H9 (cell line): ENCODE measurements at regions not wholly inside any gene's neighbourhood (a gene's known extent, or its start where the extent isn't known, plus 50 kb on each side); places are given as distances from the start of the nearest gene placed in this dataset.

Experiments
- DNase-seq: peaks from one replicate; pipeline ENCODE4 v3.0.0-alpha.2; 2017
- H2AFZ ChIP-seq: one replicate; pipeline ENCODE4 v1.6.1; 2013; ENCODE audit warnings: mild to moderate bottlenecking, low read length, control low read depth, moderate library complexity
- H2AK5ac ChIP-seq: 2 replicates; pipeline ENCODE4 v1.6.1; 2013; ENCODE audit warnings: low read length, control low read depth, mixed read lengths; ENCODE audit not compliant: insufficient read length
- H2BK120ac ChIP-seq: one replicate; pipeline ENCODE4 v1.6.1; 2013; ENCODE audit warnings: low read depth, mild to moderate bottlenecking, low read length, control low read depth, inconsistent platforms; ENCODE audit not compliant: poor library complexity, severe bottlenecking
- H2BK12ac ChIP-seq: 2 replicates; pipeline ENCODE4 v1.6.1; 2013; ENCODE audit warnings: low read length, control low read depth, mixed read lengths, low read depth; ENCODE audit not compliant: insufficient read length
- H2BK15ac ChIP-seq: 2 replicates; pipeline ENCODE4 v1.6.1; 2013; ENCODE audit warnings: low read depth, low read length, control low read depth
- H2BK20ac ChIP-seq: one replicate; pipeline ENCODE4 v1.6.1; 2013; ENCODE audit warnings: low read depth, mild to moderate bottlenecking, low read length, control low read depth, inconsistent platforms; ENCODE audit not compliant: poor library complexity, severe bottlenecking
- H2BK5ac ChIP-seq: 2 replicates; pipeline ENCODE4 v1.6.1; 2013; ENCODE audit warnings: low read length, control low read depth, mixed read lengths; ENCODE audit not compliant: insufficient read length
- H3K14ac ChIP-seq: 2 replicates; pipeline ENCODE4 v1.6.1; 2013; ENCODE audit warnings: low read length, control low read depth; ENCODE audit not compliant: insufficient read depth
- H3K18ac ChIP-seq: 2 replicates; pipeline ENCODE4 v1.6.1; 2013; ENCODE audit warnings: low read depth, mild to moderate bottlenecking, mixed read lengths, low read length, control low read depth; ENCODE audit not compliant: insufficient read length
- H3K23ac ChIP-seq: 2 replicates; pipeline ENCODE4 v1.6.1; 2013; ENCODE audit warnings: low read length, control low read depth, mixed read lengths, low read depth; ENCODE audit not compliant: insufficient read length
- H3K23me2 ChIP-seq: 2 replicates; pipeline ENCODE4 v1.6.1; 2013; ENCODE audit warnings: low read depth, mild to moderate bottlenecking, mixed read lengths, low read length, control low read depth; ENCODE audit not compliant: insufficient read length, poor library complexity, severe bottlenecking
- H3K27ac ChIP-seq: 2 replicates; pipeline ENCODE4 v1.5.1; 2013; ENCODE audit warnings: low read length, control low read depth, mixed read lengths, low read depth; ENCODE audit not compliant: insufficient read length
- H3K27me3 ChIP-seq: 2 replicates; pipeline ENCODE4 v1.6.1; 2013; ENCODE audit warnings: low read length, control low read depth, inconsistent platforms; ENCODE audit not compliant: insufficient read depth
- H3K4ac ChIP-seq: 2 replicates; pipeline ENCODE4 v1.6.1; 2013; ENCODE audit warnings: low read depth, mild to moderate bottlenecking, control low read depth, inconsistent platforms, low read length, moderate library complexity
- H3K4me1 ChIP-seq: 2 replicates; pipeline ENCODE4 v1.6.1; 2013; ENCODE audit warnings: low read length, control low read depth, inconsistent platforms; ENCODE audit not compliant: insufficient read depth
- H3K4me2 ChIP-seq: 2 replicates; pipeline ENCODE4 v1.6.1; 2013; ENCODE audit warnings: low read length, control low read depth, mixed read lengths; ENCODE audit not compliant: insufficient read length, insufficient read depth
- H3K56ac ChIP-seq: 2 replicates; pipeline ENCODE4 v1.6.1; 2013; ENCODE audit warnings: low read depth, mild to moderate bottlenecking, mixed read lengths, low read length, control low read depth; ENCODE audit not compliant: insufficient read length
- H3K79me1 ChIP-seq: 2 replicates; pipeline ENCODE4 v1.6.1; 2013; ENCODE audit warnings: low read depth, mild to moderate bottlenecking, moderate library complexity, low read length, control low read depth, inconsistent platforms; ENCODE audit not compliant: insufficient read depth, poor library complexity, severe bottlenecking
- H3K79me2 ChIP-seq: 2 replicates; pipeline ENCODE4 v1.6.1; 2013; ENCODE audit warnings: low read length, control low read depth, inconsistent platforms; ENCODE audit not compliant: insufficient read depth
- H3K9ac ChIP-seq: 2 replicates; pipeline ENCODE4 v1.6.1; 2013; ENCODE audit warnings: low read length, control low read depth, mixed read lengths; ENCODE audit not compliant: insufficient read length; ENCODE audit errors: extremely low read depth
- H3K9me3 ChIP-seq: one replicate; pipeline ENCODE4 v1.6.1; 2013; ENCODE audit warnings: low read depth, low read length, inconsistent platforms; ENCODE audit not compliant: control insufficient read depth
- H3T11ph ChIP-seq: one replicate; pipeline ENCODE4 v1.6.1; 2013; ENCODE audit warnings: mild to moderate bottlenecking, low read length, control low read depth, inconsistent platforms
- H4K20me1 ChIP-seq: one replicate; pipeline ENCODE4 v1.6.1; 2013; ENCODE audit not compliant: control insufficient read depth, insufficient read length, insufficient read depth
- H4K5ac ChIP-seq: 2 replicates; pipeline ENCODE4 v1.6.1; 2013; ENCODE audit warnings: low read depth, mild to moderate bottlenecking, mixed read lengths, low read length, control low read depth; ENCODE audit not compliant: insufficient read length
- H4K8ac ChIP-seq: replicated peaks from 2 replicates; pipeline ENCODE4 v1.6.1; 2013; ENCODE audit warnings: low read length, control low read depth, mixed read lengths, low read depth; ENCODE audit not compliant: insufficient read length
- H4K91ac ChIP-seq: 2 replicates; pipeline ENCODE4 v1.6.1; 2013; ENCODE audit warnings: low read depth, mild to moderate bottlenecking, moderate library complexity, mixed read lengths, low read length, control low read depth; ENCODE audit not compliant: insufficient read length
- H3K27ac Mint-ChIP-seq, 3 experiments: 2 replicates in 2 of 3; 3 replicates in 1 of 3; pipeline ENCODE4 v1.8.0; 2020 to 2021; ENCODE audit warnings: mixed read lengths in 3 of 3, mild to moderate bottlenecking in 1 of 3, moderate library complexity in 1 of 3
- H3K27me3 Mint-ChIP-seq: 2 replicates; pipeline ENCODE4 v1.8.0; 2021; ENCODE audit warnings: low read depth, mild to moderate bottlenecking, moderate library complexity, mixed read lengths
- H3K36me3 Mint-ChIP-seq, 3 experiments: 2 replicates in 2 of 3; 3 replicates in 1 of 3; pipeline ENCODE4 v1.8.0; 2020 to 2021; ENCODE audit warnings: low read depth in 3 of 3, mixed read lengths in 3 of 3; ENCODE audit not compliant: insufficient read depth in 1 of 3
- H3K4me1 Mint-ChIP-seq, 2 experiments: 2 replicates each; pipeline ENCODE4 v1.8.0; 2020; ENCODE audit warnings: mixed read lengths in 2 of 2
- H3K4me3 Mint-ChIP-seq, 2 experiments: 2 replicates in 1 of 2; 3 replicates in 1 of 2; pipeline ENCODE4 v1.8.0; 2020 to 2021; ENCODE audit warnings: mild to moderate bottlenecking in 2 of 2, mixed read lengths in 2 of 2, moderate library complexity in 1 of 2
- H3K9me3 Mint-ChIP-seq, 2 experiments: 2 replicates in 1 of 2; 3 replicates in 1 of 2; pipeline ENCODE4 v1.8.0; 2020; ENCODE audit warnings: mild to moderate bottlenecking in 2 of 2, mixed read lengths in 2 of 2, moderate library complexity in 1 of 2
- CTCF ChIP-seq: fragments of 200-600 bp; sonication (generic); conservative IDR thresholded peaks from 3 replicates; pipeline ENCODE4 v1.8.0; 2021; ENCODE audit warnings: antibody characterized with exemption, mild to moderate bottlenecking
- WGBS: extraction: QIAGEN DNeasy Blood & Tissue Kit; methylation state at CpG from one replicate; pipeline ENCODE4 v1.1.7; 2013; ENCODE audit warnings: missing lambda C conversion rate, low lambda C conversion rate, mixed read lengths; ENCODE audit not compliant: insufficient read length; ENCODE audit errors: extremely low coverage; 5-methylcytosine and 5-hydroxymethylcytosine counted together

DNA sequence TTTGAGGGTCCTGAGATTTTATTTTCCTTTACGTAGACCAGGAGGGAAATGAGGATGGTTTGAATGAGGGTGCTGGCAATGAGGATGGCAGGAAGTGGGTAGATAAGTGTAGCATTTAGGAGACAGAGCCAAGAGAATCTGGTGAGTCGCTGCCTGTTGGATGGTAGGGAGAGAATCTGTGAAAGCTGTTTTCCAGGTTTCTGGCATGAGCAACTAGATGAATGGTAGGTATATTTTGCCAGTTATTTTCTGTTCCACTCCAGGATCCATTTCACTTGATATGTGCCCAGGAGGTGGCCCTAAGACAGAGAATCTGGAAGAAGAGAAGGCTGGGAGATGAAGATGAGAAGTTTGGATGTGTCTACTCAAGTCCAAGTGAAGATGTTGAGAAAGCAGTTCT, 63.3 kb upstream of the VIPR2 start:
- H3T11ph ChIP-seq, result no peak overlapping the region
- no peaks in the 10 kb centered on the region for H3K27me3 ChIP-seq
- no peaks in the 10 kb centered on the region for H3K23me2 ChIP-seq
- no peak overlapping the region for H3K4me3 Mint-ChIP-seq
- no peak overlapping the region for H3K27ac Mint-ChIP-seq
- no peaks in the 10 kb centered on the region for H3K79me2 ChIP-seq
- H3K9ac ChIP-seq, result no peak overlapping the region
- H3K36me3 Mint-ChIP-seq, result peaks cover 0 to 26% (median 0%) of the 10 kb centered on the region in 3 experiments; a peak in 2 of 7 replicates
- H3K4ac ChIP-seq, result no peak overlapping the region
- no peak overlapping the region for H3K27ac ChIP-seq
- peaks cover 0 to 54% of the 10 kb centered on the region in 2 experiments; a peak in 2 of 5 replicates for H3K9me3 Mint-ChIP-seq
- TF ChIP-seq CTCF, result no peak
- no peak overlapping the region for H4K8ac ChIP-seq
- no peak overlapping the region for H3K14ac ChIP-seq
- H3K79me1 ChIP-seq, result no peaks in the 10 kb centered on the region
- DNase-seq, result no peak
- H2BK120ac ChIP-seq, result no peak overlapping the region
- no peak overlapping the region for H4K91ac ChIP-seq
- no peak overlapping the region for H3K4me2 ChIP-seq
- no CpG with 5 or more reads among the region's 2 CpGs for WGBS
- H3K9me3 ChIP-seq, result no peaks in the 10 kb centered on the region
- H3K56ac ChIP-seq, result no peak overlapping the region
- H3K27me3 Mint-ChIP-seq, result 0 out of 2 replicates have a peak, but pooled peaks cover 2% of the 10 kb centered on the region
- no peaks in the 10 kb centered on the region for H3K4me1 Mint-ChIP-seq
- H3K23ac ChIP-seq, result no peak overlapping the region
- H2AK5ac ChIP-seq, result no peak overlapping the region
- no peak overlapping the region for H2BK5ac ChIP-seq
- H2BK15ac ChIP-seq, result no peak overlapping the region
- H4K5ac ChIP-seq, result no peak overlapping the region
- H2BK20ac ChIP-seq, result no peak overlapping the region
- no peak overlapping the region for H2AFZ ChIP-seq
- no peak overlapping the region for H3K18ac ChIP-seq
- H2BK12ac ChIP-seq, result no peak overlapping the region
- H3K4me1 ChIP-seq, result no peaks in the 10 kb centered on the region
- H4K20me1 ChIP-seq, result no peaks in the 10 kb centered on the region
